Loucy (cell line): ENCODE measurements at regions not wholly inside any gene's neighbourhood (a gene's known extent, or its start where the extent isn't known, plus 50 kb on each side); places are given as distances from the start of the nearest gene placed in this dataset.

Source experiments
- H2AFZ ChIP-seq: fragments of 200-600 bp; sonication (generic); 2 replicates; pipeline ENCODE4 v1.6.0; 2016; ENCODE audit warnings: antibody characterized with exemption, mild to moderate bottlenecking, low read length, moderate library complexity
- H3F3A ChIP-seq: fragments of 200-600 bp; 2 replicates; pipeline ENCODE4 v1.6.0; 2016; ENCODE audit warnings: antibody characterized with exemption, low read depth, mild to moderate bottlenecking
- H3K27me3 ChIP-seq: fragments of 200-600 bp; sonication (generic); 2 replicates; pipeline ENCODE4 v1.6.1; 2014; ENCODE audit warnings: low read length, mild to moderate bottlenecking; ENCODE audit not compliant: insufficient read depth, poor library complexity, severe bottlenecking
- H3K36me3 ChIP-seq: fragments of 200-600 bp; sonication (generic); 2 replicates; pipeline ENCODE4 v1.6.1; 2016; ENCODE audit warnings: low read length; ENCODE audit not compliant: insufficient read depth
- H3K4me1 ChIP-seq: fragments of 200-600 bp; sonication (generic); 2 replicates; pipeline ENCODE4 v1.5.1; 2014; ENCODE audit warnings: low read length, mild to moderate bottlenecking; ENCODE audit not compliant: insufficient read depth, poor library complexity, severe bottlenecking
- H3K4me2 ChIP-seq: fragments of 200-600 bp; sonication (generic); 2 replicates; pipeline ENCODE4 v1.6.0; 2014; ENCODE audit warnings: antibody characterized with exemption, low read length, low read depth, mild to moderate bottlenecking; ENCODE audit not compliant: poor library complexity, severe bottlenecking
- H3K4me3 ChIP-seq: fragments of 200-600 bp; sonication (generic); 2 replicates; pipeline ENCODE4 v1.5.1; 2014; ENCODE audit warnings: low read length, mild to moderate bottlenecking, mixed read lengths; ENCODE audit not compliant: poor library complexity, severe bottlenecking
- H3K79me2 ChIP-seq: fragments of 200-600 bp; sonication (generic); 2 replicates; pipeline ENCODE4 v1.6.1; 2014; ENCODE audit warnings: low read length; ENCODE audit not compliant: insufficient read depth
- H3K9ac ChIP-seq: fragments of 200-600 bp; sonication (generic); 2 replicates; pipeline ENCODE4 v1.6.0; 2014; ENCODE audit warnings: mild to moderate bottlenecking, low read depth, low read length, moderate library complexity; ENCODE audit not compliant: poor library complexity, severe bottlenecking
- H3K9me2 ChIP-seq: fragments of 200-600 bp; sonication (generic); replicated peaks from 2 replicates; pipeline ENCODE4 v1.6.1; 2016; ENCODE audit warnings: low read depth, low read length, mixed read lengths
- H3K9me3 ChIP-seq: fragments of 200-600 bp; sonication (generic); 2 replicates; pipeline ENCODE4 v1.6.1; 2014; ENCODE audit warnings: mild to moderate bottlenecking, antibody characterized with exemption, low read length, low read depth; ENCODE audit not compliant: insufficient read depth
- H4K20me1 ChIP-seq: fragments of 200-600 bp; sonication (generic); 2 replicates; pipeline ENCODE4 v1.6.0; 2014; ENCODE audit warnings: antibody characterized with exemption, low read length, mild to moderate bottlenecking; ENCODE audit not compliant: insufficient read depth, poor library complexity, severe bottlenecking
- CTCF ChIP-seq: fragments of 200-600 bp; sonication (generic); conservative IDR thresholded peaks from 2 replicates; pipeline ENCODE4 v1.5.1; 2014; ENCODE audit warnings: mild to moderate bottlenecking, antibody characterized with exemption, low read length
- EZH2phosphoT487 ChIP-seq: fragments of 200-600 bp; IDR thresholded peaks from 2 replicates; pipeline ENCODE4 v1.6.1; 2018; ENCODE audit warnings: antibody characterized with exemption, mild to moderate bottlenecking, moderate library complexity, borderline replicate concordance

- Histone ChIP-seq H3K4me2 (no peak overlapping the region), H2AFZ (no peak overlapping the region), H3K4me3 (no peak overlapping the region), H3K36me3 (no peaks in the 10 kb centered on the region), H3K27me3 (no peaks in the 10 kb centered on the region), H3K9me2 (no peaks in the 10 kb centered on the region), H4K20me1 (no peaks in the 10 kb centered on the region), H3K9me3 (peaks cover 4% of the 10 kb centered on the region; the same call in 1 of the 2 replicates), H3K9ac (no peak overlapping the region), H3K79me2 (no peaks in the 10 kb centered on the region), H3F3A (no peaks in the 10 kb centered on the region), H3K4me1 (no peaks in the 10 kb centered on the region)
- no peak for TF ChIP-seq CTCF
- TF ChIP-seq EZH2phosphoT487: no peak
Measured at GRCh38 chr4:71857713-71858451, 74.0 kb upstream of the GC start.

GRCh38 chr4:71860643-71861042, 76.8 kb upstream of the GC start:
- no peaks in the 10 kb centered on the region for H3F3A ChIP-seq
- peaks cover 4% of the 10 kb centered on the region; the same call in 1 of the 2 replicates for H3K9me3 ChIP-seq
- H3K36me3 ChIP-seq: no peaks in the 10 kb centered on the region
- H2AFZ ChIP-seq: no peak overlapping the region
- no peaks in the 10 kb centered on the region for H3K9me2 ChIP-seq
- no peak for TF ChIP-seq EZH2phosphoT487
- TF ChIP-seq CTCF: no peak
- no peak overlapping the region for H3K4me2 ChIP-seq
- H3K4me1 ChIP-seq: no peaks in the 10 kb centered on the region
- no peaks in the 10 kb centered on the region for H4K20me1 ChIP-seq
- H3K4me3 ChIP-seq: no peak overlapping the region
- H3K27me3 ChIP-seq: no peaks in the 10 kb centered on the region
- no peak overlapping the region for H3K9ac ChIP-seq
- no peaks in the 10 kb centered on the region for H3K79me2 ChIP-seq

GRCh38 chr4:71862315-71862714, 78.4 kb upstream of the GC start:
- Histone ChIP-seq H3K9ac (no peak overlapping the region), H2AFZ (no peak overlapping the region), H3F3A (no peaks in the 10 kb centered on the region), H3K9me3 (peaks cover 4% of the 10 kb centered on the region; the same call in 1 of the 2 replicates), H3K36me3 (no peaks in the 10 kb centered on the region), H3K9me2 (0 out of 2 replicates have a peak, but pooled peaks cover under 1% of the 10 kb centered on the region), H3K79me2 (no peaks in the 10 kb centered on the region), H3K4me2 (no peak overlapping the region), H3K27me3 (no peaks in the 10 kb centered on the region), H3K4me1 (no peaks in the 10 kb centered on the region), H3K4me3 (no peak overlapping the region), H4K20me1 (no peaks in the 10 kb centered on the region)
- no peak for TF ChIP-seq CTCF
- no peak for TF ChIP-seq EZH2phosphoT487
